Epithelial cell of esophagus (primary cell): ENCODE measurements at regions not wholly inside any gene's neighbourhood (a gene's known extent, or its start where the extent isn't known, plus 50 kb on each side); places are given as distances from the start of the nearest gene placed in this dataset.

Experiments used
- DNase-seq: peaks from one replicate; pipeline ENCODE4 v3.0.0; 2010; ENCODE audit warnings: low read depth
- H3K4me3 ChIP-seq: 2 replicates; pipeline ENCODE4 v1.5.1; 2011; ENCODE audit warnings: mild to moderate bottlenecking, low read length, control low read depth
- TF ChIP-seq, protein P1 (sequence below): IDR thresholded peaks from 2 replicates; pipeline ENCODE4 v1.5.1; 2011; ENCODE audit warnings: low read depth, mild to moderate bottlenecking, low read length, control low read depth, inconsistent platforms; ENCODE audit not compliant: insufficient read depth; ENCODE audit errors: missing control alignments

DNA sequence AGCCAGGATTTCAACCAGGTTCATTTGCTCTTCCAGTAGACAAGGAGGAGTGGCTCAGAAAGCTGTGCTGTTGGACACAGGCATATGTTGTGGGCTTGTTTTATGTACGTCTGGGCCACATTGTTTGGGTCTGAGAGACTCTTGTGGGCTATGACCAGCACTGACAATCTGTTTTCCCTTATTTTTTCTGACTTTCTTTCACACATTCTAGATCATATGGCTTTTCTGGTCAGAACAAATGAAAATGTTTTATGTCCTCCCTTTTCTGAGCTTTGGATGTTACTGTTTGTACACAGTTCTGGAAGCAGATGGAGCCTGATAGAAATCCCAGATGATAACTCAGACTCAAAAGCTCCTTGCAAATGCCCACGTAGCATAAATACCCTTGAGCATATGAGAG, 85.8 kb upstream of the RGMA start:
- H3K4me3 ChIP-seq: no peak overlapping the region
- TF ChIP-seq, protein P1, sequence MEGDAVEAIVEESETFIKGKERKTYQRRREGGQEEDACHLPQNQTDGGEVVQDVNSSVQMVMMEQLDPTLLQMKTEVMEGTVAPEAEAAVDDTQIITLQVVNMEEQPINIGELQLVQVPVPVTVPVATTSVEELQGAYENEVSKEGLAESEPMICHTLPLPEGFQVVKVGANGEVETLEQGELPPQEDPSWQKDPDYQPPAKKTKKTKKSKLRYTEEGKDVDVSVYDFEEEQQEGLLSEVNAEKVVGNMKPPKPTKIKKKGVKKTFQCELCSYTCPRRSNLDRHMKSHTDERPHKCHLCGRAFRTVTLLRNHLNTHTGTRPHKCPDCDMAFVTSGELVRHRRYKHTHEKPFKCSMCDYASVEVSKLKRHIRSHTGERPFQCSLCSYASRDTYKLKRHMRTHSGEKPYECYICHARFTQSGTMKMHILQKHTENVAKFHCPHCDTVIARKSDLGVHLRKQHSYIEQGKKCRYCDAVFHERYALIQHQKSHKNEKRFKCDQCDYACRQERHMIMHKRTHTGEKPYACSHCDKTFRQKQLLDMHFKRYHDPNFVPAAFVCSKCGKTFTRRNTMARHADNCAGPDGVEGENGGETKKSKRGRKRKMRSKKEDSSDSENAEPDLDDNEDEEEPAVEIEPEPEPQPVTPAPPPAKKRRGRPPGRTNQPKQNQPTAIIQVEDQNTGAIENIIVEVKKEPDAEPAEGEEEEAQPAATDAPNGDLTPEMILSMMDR: no peak
- DNase-seq: no peak

DNA sequence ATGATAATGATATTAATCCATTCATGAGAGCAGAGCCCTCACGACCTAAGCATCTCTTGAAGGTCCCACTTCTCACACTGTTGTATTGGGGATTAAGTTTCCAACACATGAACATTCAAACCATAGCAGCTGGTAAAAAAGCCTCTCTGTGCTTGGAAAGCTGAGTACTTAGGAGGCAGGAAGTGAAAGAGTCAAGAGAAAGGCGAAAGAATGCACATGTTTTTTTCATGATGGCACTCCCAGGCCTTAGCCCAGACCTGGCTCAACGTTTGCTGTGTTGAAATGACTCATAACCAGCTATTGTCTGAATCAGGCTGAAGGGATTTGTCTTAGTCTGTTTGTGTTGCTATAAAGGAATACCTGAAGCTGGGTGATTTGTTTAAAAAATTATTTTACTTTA, 84.4 kb upstream of the RGMA start:
- TF ChIP-seq, protein P1: no peak
- no peak overlapping the region for H3K4me3 ChIP-seq
- peak; percentile 94 for DNase-seq

DNA sequence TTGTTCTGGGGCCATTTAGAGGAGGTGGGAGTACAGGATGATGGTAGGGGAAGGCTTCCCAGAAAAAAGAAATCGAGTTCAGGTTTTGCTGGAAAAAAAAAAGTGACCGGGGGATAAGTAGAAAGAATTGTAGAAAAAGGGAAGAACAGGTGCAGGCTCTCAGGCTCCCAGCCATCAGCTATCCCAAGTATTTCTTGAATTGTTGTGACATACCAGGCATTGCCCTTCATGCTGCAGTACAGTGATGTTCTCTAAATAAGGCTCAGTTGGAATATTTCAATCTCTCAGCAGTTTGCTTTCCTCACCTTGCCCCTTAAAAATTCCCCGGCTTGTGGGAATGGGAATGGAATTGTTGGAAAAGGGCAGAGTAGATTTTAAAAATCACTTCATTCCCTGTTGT, 82.5 kb upstream of the RGMA start:
- no peak overlapping the region for H3K4me3 ChIP-seq
- TF ChIP-seq, protein P1: no peak
- no peak for DNase-seq

DNA sequence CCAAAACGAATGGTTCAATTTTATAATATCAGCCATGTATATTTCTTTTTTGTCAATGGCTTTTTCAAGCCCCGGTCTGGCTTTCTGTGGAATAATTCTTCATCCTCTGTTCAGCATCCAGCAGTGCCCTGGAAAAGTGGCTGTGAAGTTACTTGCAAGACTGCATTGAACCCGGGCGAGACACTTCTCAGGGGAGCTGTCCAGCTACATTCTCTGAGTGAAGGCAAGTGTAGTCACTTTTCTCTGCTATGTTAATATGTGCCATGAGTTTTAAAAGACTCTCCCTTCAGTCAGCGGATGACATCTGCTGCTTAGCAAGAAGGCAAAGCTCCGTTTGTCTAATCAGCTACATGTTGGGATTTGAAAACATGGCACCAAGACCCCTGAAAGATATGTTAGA, 81.3 kb upstream of the RGMA start:
- no peak for DNase-seq
- TF ChIP-seq, protein P1: no peak
- no peak overlapping the region for H3K4me3 ChIP-seq

DNA sequence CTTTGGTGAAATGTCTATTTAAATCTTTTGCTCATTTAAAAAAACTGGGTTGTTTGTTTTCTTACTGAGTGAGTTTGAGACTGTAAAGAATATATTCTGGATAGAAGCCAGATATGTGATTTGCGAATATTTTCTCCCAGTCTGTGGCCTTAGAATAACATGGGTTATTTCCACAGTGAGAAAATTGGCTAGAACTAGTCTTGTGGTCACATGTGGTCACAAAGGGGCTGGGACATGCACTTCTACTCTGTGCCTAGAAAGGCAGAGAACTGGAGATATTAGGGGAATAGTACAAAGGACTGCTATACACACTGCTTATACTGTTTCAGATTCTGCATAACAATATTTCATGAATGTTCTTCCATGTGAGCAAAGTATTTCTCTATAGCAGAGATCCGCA, 79.9 kb upstream of the RGMA start:
- TF ChIP-seq, protein P1: no peak
- DNase-seq: no peak
- H3K4me3 ChIP-seq: no peak overlapping the region

DNA sequence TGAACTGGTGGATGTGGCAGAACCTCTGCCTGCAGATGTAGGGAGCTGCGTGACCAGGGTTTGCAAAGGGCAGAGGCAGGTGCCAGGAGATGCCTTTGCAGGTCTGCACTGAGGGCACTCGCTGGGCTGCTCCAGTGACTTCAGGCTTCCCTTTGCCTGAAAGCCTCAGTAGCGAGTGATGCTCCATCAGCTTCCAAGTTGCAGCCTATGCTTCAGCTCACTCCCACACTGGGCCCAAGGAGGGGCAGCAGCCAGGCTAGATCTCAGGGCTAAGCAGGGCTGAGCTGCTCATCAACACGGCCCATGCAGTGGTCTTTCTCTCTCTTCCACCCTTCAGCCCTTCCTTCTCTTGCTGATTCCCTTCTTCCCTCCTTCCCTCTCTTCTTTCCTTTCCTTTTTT, 78.3 kb upstream of the RGMA start:
- TF ChIP-seq, protein P1: no peak

DNA sequence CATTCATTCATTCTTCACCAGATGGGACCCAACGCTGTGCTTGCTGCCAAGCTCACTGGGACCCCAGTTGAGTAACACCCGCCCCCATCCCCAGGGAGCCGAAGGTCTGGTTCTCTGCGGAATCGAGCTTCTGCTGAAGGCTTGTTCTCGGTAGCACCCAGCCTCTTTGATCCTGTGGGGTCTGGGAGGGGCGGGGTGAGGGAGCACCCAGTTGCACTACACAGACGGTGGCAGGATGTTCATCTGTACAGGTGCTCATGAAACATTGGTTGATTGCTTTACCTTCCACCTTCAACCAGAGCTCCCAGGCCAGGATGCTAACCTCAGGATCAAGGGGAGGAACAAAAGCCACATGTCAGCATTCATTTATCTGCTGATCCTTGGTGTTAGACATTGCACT, 77.7 kb upstream of the RGMA start:
- TF ChIP-seq, protein P1: no peak
- DNase-seq: no peak
- H3K4me3 ChIP-seq: no peak overlapping the region

More for the DNA sequence above, 78.3 kb upstream of the RGMA start:
- H3K4me3 ChIP-seq: no peak overlapping the region
- DNase-seq: no peak
